ENCODE measurements at regions not wholly inside any gene's neighbourhood (a gene's known extent, or its start where the extent isn't known, plus 50 kb on each side); places are given as distances from the start of the nearest gene placed in this dataset.

- no peak for TF ChIP-seq CTCF (IDR thresholded peaks at IDR 0.05; ENCODE audit: low read depth, low read length)
- peak in 1 of 2 donors; percentile 23 for DNase-seq (ENCODE audit: low read depth in 2 of 2)
- no peak overlapping the region for H3K4me3 ChIP-seq (replicated peaks in 1 of 2; ENCODE audit: low read depth in 2 of 2, low read length in 2 of 2)
These were observed 66.5 kb downstream of the SLIT2 start for GRCh38 chr4:20318001-20318908.

DNA sequence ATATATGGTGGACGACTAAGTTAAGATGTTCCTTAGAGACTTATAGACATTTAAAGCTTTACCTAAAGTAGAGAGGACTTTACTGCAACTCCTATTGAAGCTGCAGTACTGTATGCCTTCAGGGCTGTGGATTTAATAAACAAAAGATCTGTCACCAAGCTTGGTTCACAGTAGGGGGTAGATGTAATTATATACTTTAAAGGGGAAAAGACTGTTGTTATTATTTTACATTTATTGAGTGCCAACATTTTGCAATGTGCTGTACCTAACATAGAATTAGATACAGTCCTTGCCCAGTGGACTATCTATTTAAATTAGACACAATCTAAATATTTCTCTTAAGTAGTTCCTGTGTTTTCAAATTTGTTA lies 67.2 kb downstream of the SLIT2 start:
- DNase-seq (ENCODE audit: low read depth in 2 of 2) = no peak
- H3K4me3 ChIP-seq (replicated peaks in 1 of 2; ENCODE audit: low read depth in 2 of 2, low read length in 2 of 2) = no peak overlapping the region
- TF ChIP-seq CTCF (IDR thresholded peaks at IDR 0.05; ENCODE audit: low read depth, low read length) = no peak

DNA sequence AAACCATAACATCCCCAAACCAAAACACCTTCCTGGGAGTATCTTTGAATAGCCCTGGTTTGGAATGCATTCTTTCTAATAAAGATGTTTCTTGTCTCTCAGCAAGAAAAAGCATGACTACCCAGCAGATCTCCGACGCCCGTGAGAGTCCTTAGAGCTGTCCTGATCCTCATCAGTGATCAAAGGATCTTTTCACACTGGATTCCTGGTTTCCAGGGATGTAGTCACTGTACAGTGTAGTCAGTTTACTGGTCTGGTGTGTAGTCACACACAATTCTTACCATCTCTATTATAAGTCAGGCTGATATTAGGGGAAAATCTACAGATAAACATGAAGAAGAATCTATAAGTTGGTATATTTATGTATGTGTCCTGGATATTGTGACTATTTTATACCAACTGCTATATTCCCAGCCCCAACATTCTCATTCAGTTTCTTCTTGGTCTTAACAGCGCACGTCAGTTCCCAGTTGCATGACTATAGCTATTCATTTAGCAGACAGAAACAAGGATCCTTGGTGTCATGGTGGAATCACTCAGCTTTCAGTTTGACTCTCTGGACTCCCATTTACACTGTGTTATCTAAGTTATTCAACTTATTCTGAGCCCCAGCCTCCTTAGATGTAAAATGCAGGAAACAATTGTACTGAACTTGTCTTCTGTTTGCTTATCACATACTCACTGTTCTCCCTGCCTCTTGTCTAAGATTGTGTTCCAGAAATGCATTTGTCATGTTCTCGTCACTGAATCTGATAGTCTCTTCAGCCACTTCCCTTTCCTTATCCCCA lies 68.3 kb downstream of the SLIT2 start:
- TF ChIP-seq CTCF (IDR thresholded peaks at IDR 0.05; ENCODE audit: low read depth, low read length) = no peak
- H3K4me3 ChIP-seq (replicated peaks in 1 of 2; ENCODE audit: low read depth in 2 of 2, low read length in 2 of 2) = no peak overlapping the region

GRCh38 chr4:20323991-20324390 lies 72.3 kb downstream of the SLIT2 start:
- peak in 1 of 2 donors; percentile 54 for DNase-seq (ENCODE audit: low read depth in 2 of 2)
- no peak for TF ChIP-seq CTCF (IDR thresholded peaks at IDR 0.05; ENCODE audit: low read depth, low read length)
- no peak overlapping the region for H3K4me3 ChIP-seq (replicated peaks in 1 of 2; ENCODE audit: low read depth in 2 of 2, low read length in 2 of 2)

More for the DNA sequence above, 68.3 kb downstream of the SLIT2 start:
- peak in 1 of 2 donors; percentile 23 for DNase-seq (ENCODE audit: low read depth in 2 of 2)

- H3K4me3 ChIP-seq (replicated peaks in 1 of 2; ENCODE audit: low read depth in 2 of 2, low read length in 2 of 2) = no peak overlapping the region
- DNase-seq (ENCODE audit: low read depth in 2 of 2) = no peak
- no peak for TF ChIP-seq CTCF (IDR thresholded peaks at IDR 0.05; ENCODE audit: low read depth, low read length)
These were observed 74.8 kb downstream of the SLIT2 start for GRCh38 chr4:20326460-20326859.

DNA sequence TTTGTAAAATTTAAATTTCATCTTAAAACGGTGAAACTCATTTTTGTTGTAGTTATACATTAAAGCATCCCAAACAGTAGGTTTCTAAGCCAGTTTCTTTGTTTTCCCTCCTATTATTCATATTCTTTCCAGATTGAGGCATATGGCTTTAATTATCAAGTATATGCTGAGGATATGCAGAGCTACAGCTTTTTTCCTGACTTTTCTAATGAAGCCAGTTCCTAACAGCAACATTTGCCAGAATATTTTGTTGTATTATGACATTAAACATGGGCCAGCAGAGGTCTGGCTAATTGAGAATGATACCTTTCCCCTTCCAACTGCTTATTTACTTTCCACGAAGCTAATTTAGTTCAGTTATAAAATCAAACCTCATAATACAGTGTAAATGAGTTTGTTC lies 75.3 kb downstream of the SLIT2 start:
- peak in 1 of 2 donors; percentile 26 for DNase-seq (ENCODE audit: low read depth in 2 of 2)
- no peak overlapping the region for H3K4me3 ChIP-seq (replicated peaks in 1 of 2; ENCODE audit: low read depth in 2 of 2, low read length in 2 of 2)
- TF ChIP-seq CTCF (IDR thresholded peaks at IDR 0.05; ENCODE audit: low read depth, low read length) = no peak

All from cardiac fibroblast (primary cell).